Activated gamma-delta T cell treated with anti-CD3 and anti-CD28 coated beads, Interleukin-2, amount 50 U/mL, for 16 hours (primary cell): ENCODE measurements at regions not wholly inside any gene's neighbourhood (a gene's known extent, or its start where the extent isn't known, plus 50 kb on each side); places are given as distances from the start of the nearest gene placed in this dataset.

Source experiments
- DNase-seq: peaks from one replicate; pipeline ENCODE4 v3.0.0-alpha.2; 2020; ENCODE audit warnings: low read depth

- no peak for DNase-seq
Observed at GRCh38 chr1:98330224-98330623, 331.3 kb upstream of the SNX7 start.

GRCh38 chr1:98328855-98329254 is 332.7 kb upstream of the SNX7 start:
- no peak for DNase-seq

DNA sequence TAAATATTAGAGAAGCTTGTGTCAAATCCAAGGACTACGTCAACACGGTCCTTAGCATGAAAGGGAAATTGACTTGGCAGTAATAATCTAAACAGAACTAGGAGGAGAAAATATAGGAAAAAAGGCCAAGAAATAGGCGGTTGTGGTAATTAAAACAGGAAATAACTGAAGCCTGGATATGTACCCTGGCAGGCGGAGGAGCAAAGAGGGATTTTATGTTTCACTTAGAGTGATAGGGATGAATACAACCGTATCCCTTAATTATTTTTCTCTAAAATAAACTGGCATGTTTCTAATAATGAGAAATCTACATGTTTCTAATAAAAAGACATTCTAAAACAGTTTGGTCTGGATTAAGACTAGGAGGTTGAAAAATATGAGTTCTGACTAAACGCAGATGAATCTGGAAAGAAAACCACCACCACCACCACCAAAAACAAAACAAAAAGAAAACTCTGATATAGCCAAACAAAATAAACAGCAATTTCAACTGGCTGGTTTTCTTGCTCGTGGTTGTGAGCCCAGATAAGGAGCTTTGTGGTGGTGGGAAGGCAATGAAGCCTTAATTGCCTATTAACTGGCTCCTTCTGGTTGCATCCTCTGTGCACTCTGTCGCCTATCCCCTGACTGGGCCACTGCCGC is 334.2 kb upstream of the SNX7 start:
- DNase-seq, result no peak

- DNase-seq, result no peak
Observed at GRCh38 chr1:98325646-98326440, 335.7 kb upstream of the SNX7 start.

- peak; percentile 3 for DNase-seq
Observed at GRCh38 chr1:98323906-98324358, 337.6 kb upstream of the SNX7 start.

DNA sequence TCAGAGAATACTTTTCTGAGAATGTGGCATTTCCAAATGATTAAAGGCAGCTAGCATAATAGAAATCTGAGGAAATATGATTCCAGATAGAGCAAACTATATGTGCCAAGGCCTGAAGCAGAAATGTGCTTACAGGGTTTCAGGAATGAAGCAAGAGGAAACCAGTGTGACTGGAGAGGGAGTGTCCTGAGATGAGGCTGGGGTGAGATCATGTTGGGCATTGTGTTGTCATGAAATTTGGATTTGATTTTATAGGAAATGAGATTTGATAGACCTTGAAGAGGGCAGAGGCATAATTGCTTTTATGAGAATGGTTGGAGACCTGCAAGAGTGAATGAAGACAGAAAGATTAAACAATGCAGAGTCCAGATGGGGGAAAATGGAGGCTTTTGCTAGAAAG is 338.1 kb upstream of the SNX7 start:
- no peak for DNase-seq

DNA sequence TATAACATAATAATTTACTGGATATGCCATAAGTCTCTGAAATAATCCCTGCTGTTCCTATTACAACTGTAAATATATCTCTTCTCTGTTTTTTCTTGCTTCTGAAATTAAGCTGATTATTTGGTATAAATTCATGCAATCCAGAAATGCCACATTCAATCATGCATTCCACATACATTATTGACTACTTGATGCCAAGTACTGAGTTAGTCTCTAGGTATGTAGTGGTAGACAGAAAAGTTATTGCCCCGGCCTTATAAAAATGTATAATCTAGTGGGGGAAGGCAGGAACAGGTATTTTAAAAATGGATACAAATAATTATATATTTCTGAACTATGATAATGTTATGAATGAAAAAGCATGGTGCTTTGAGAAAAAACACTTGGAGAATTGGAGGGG is 338.6 kb upstream of the SNX7 start:
- DNase-seq, result no peak

GRCh38 chr1:98322086-98322485 is 339.4 kb upstream of the SNX7 start:
- DNase-seq, result no peak

GRCh38 chr1:98321191-98321590 is 340.3 kb upstream of the SNX7 start:
- no peak for DNase-seq

DNA sequence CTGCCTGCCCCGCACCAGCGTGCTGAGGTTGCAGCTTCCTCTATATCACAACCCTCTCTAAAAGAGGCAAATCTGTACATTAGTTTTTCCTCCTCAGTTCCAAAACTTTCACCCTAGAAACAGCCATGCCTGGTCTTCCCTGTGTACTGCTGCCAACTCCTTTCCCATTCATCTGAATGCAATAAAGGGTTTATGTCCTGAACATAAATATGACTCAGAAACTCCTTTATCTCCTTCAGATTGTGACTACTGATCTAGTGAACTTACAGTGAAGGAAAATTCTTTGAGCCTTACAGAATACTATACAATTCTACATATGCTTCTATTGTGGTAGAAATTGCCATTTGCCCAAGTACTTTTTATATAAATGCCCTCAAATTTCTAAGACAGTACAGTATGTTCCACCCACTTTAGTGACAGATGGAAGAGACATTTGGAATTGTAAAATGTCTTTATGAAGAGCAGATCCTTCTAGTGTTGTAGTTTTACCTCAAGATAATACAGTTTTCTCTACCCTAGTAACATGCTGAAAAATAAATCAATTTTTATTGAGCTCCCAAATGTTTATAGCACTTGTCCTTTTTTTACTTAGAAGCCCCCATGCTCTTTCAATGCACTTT is 345.1 kb upstream of the SNX7 start:
- no peak for DNase-seq

- no peak for DNase-seq
Observed at GRCh38 chr1:98315309-98315708, 346.2 kb upstream of the SNX7 start.

DNA sequence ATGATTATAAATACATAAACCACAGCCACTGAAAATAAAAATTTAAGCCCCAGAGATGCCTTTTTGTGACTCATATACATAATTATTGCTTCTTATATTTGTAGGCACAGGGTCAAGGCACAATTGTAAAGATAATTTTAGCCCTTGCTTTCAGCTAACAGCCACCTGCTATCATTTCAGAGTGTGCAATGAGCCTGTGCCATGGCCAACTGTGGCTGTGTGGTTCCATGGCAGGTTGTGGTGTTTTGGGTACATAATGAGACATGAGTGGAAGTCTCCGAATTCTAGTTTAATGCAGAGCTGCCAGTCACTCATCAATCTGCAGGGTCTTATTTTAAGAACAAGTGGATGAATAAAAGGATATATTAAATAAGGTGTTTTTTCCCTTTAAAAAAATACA is 346.9 kb upstream of the SNX7 start:
- no peak for DNase-seq

GRCh38 chr1:98306517-98307089 is 354.9 kb upstream of the SNX7 start:
- no peak for DNase-seq

GRCh38 chr1:98305362-98305761 is 356.2 kb upstream of the SNX7 start:
- DNase-seq, result no peak

DNA sequence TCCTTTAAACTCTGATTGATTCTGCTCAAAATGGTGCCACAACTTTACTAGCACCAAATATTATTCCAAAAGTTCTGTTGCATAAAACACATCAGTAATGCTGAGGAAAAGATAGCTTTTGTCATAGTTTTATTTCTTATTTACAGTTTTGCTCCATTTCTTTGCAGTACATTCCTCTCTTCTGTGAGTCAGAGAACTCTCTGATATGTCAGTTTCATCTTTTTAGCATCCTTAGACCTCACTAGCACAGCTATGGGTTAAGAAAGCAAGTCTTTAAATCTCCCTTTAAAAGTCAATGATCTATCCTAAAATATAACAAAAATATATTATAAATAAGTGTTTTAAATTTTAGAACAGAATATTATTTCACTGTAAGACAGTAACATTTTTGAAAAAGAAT is 356.6 kb upstream of the SNX7 start:
- no peak for DNase-seq

DNA sequence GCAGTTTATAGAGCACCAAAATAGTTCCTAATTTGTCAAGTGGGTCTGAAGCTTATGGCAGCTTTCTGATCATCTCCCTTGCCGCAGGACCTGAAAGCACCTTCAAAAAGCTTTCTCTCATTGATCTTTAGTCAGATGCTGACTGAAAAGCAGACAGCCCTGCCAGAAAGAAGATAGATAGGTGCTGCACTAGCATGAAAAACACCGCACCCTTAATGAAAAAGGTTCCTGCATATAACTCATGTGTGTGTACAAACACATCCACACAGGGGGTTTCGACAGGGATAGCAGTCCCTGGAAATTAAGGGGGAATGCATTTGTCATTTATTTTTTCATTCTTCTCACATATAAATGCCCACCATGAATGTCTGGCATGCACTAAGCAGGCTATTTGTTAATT is 361.7 kb upstream of the SNX7 start:
- DNase-seq, result no peak

DNA sequence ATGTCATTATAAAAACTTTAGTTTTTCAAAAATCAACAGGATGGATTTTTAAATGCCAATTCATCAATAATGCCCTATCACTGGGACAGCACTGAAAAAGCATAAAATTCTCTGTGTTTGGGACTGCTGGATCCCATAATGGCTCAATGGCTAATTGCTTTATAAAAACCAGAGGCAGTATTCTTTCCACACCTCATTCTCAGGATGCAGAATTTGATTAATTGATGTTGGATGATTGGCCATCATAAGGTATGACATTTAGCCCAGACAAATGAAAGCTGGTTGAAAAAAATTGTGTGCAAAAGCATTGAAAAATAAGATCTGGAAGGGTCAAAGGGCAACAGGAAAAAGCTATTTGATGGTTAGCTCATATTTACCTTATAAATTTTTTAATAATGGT is 362.2 kb upstream of the SNX7 start:
- no peak for DNase-seq

DNA sequence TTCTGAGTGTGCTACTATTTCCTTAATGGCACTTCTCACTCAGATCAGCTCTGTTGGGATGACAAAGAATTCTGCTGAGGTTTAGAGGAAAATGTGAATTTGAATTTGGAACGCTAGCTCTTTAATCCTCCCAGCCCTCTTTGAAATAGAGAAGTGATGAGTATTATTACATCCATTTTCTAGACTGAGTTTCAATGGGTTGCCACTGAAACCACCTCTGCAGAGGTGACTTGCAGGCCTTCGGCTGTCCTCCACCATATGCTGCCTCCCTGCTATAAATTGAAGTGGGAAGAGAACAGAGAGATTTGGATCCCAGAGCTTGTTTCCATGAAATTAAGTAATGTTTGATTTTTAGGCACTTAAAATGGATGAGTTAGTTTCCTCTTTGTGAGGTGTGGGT is 363.2 kb upstream of the SNX7 start:
- DNase-seq, result no peak

GRCh38 chr1:98296681-98297080 is 364.8 kb upstream of the SNX7 start:
- no peak for DNase-seq

- DNase-seq, result no peak
Observed at GRCh38 chr1:98294127-98294526, 367.4 kb upstream of the SNX7 start.

DNA sequence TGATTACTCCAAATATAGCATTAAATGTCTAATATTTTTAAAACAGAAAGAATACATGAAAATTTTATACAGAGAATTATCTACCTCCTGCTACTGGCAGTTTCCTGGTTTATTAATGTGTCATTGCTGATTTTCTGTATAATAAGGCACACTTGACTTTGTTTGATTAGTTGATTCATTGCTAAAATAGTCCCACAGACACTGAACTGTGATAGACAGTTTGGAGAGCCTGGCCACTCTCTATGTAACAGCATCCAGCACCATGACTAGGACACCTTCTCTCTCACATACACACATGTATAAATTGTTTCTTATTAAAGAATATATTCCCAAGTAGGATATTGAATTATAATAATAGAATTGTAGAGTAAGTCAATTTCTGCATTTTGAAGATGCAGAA is 368.5 kb upstream of the SNX7 start:
- DNase-seq, result no peak

- DNase-seq, result no peak
Observed at GRCh38 chr1:98289311-98289710, 368.5 kb upstream of the DPYD start.

DNA sequence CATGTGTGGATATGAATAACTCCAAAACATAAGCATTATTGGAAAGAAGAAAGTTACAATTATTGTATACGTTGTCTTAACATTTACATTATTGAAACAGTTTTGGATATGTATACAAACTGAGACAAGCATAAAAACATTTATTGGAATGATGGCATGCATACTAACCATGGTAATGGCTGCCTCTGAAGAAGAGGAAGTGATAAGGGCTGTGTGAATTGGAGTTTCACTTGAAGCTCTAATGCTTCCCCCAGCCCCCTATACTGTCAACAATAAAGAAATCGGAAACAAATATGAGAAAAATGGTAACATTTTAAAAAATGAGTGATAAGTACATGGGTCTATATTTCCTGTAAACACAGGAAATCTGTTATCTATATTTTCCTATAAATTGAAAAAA is 367.7 kb upstream of the DPYD start:
- DNase-seq, result no peak
